ENCODE measurements at regions not wholly inside any gene's neighbourhood (a gene's known extent, or its start where the extent isn't known, plus 50 kb on each side); places are given as distances from the start of the nearest gene placed in this dataset.

DNA sequence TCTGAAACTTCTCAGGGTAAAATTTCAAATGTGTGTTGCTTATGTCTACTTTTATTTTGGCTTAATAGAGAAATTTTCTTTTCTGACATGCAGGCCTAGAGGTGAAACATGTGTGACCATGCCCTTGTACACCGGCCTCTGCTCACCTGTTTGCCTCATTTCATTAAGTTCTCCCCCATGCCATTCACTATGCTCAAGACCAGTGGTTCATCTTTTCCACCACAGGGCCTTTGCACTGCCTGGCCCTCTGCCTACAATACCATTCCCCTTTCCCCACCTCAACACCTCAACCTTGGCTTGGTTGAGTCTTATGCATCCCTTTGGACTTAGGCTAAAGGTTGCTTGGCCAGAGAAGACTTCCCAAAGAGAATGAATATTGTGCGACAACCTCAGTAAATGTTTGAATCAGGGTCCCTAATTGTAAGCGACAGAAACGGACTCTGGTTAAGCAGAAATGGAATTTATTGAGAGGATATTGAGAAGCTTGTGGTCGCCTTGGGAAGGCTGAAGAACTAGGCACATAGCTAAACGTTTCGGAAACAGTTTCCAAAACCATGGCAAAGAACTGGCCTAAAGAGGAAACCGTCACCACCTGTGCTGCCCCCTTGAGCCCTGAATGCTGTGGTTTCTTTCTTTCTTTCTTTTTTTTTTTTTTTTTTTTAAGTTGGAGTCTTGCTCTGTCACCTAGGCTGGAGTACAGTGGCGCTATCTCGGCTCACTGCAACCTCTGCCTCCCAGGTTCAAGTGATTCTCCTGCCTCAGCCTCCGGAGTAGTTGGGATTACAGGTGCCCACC is 152.2 kb downstream of the SOX4 start:
- no peak for TF ChIP-seq CTCF (IDR thresholded peaks at IDR 0.05)
- no peaks in the 10 kb centered on the region for H3K9me3 ChIP-seq
- no peaks in the 10 kb centered on the region for H3K27me3 ChIP-seq (replicated peaks; ENCODE audit: insufficient read depth)
- DNase-seq (ENCODE audit: low spot score): no peak
- H3K4me1 ChIP-seq (ENCODE audit: control insufficient read depth in 1 of 2, low read depth in 2 of 2): peaks cover 11 to 16% of the 10 kb centered on the region in 2 donors
- H3K36me3 ChIP-seq: no peaks in the 10 kb centered on the region
- H3K4me3 ChIP-seq: no peak overlapping the region
- ATAC-seq (ENCODE audit: insufficient number of reproducible peaks, low FRiP score, low read depth): no peak
- H3K27ac ChIP-seq: no peak overlapping the region

GRCh38 chr6:21747441-21747840 is 153.9 kb downstream of the SOX4 start:
- Histone ChIP-seq H3K9me3 (no peaks in the 10 kb centered on the region), H3K4me3 (no peak overlapping the region), H3K27ac (no peak overlapping the region), H3K4me1 (ENCODE audit: control insufficient read depth in 1 of 2, low read depth in 2 of 2) (peaks cover 0 to 8% of the 10 kb centered on the region in 2 donors), H3K27me3 (replicated peaks; ENCODE audit: insufficient read depth) (no peaks in the 10 kb centered on the region), H3K36me3 (no peaks in the 10 kb centered on the region)
- no peak for DNase-seq (ENCODE audit: low spot score)
- TF ChIP-seq CTCF (IDR thresholded peaks at IDR 0.05): no peak
- ATAC-seq (ENCODE audit: insufficient number of reproducible peaks, low FRiP score, low read depth): no peak

GRCh38 chr6:21748343-21749056 is 154.9 kb downstream of the SOX4 start:
- no peak overlapping the region for H3K27ac ChIP-seq
- ATAC-seq (ENCODE audit: insufficient number of reproducible peaks, low FRiP score, low read depth): no peak
- H3K27me3 ChIP-seq (replicated peaks; ENCODE audit: insufficient read depth): no peaks in the 10 kb centered on the region

DNA sequence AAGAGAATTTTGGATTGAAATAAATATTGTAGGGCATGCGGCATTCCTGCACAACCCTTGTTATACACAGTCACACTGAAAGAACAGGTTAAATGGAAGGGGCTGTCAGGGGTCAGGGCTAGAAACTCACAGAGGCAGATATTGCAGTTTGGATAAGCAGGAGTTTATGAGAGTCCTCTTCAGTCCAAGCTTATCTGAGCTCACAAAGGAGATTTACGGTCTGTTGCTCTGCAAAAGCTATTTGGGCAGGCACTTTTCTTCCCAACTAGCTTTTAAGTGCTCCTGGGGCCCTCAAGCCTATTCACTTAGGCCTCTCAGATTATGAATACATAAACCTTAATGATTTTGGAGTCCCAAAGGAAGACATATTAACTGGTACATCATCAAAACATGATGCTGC is 156.2 kb downstream of the SOX4 start:
- ATAC-seq (ENCODE audit: insufficient number of reproducible peaks, low FRiP score, low read depth): no peak
- no peaks in the 10 kb centered on the region for H3K27me3 ChIP-seq (replicated peaks; ENCODE audit: insufficient read depth)
- TF ChIP-seq CTCF (IDR thresholded peaks at IDR 0.05): no peak
- H3K4me3 ChIP-seq: no peak overlapping the region
- H3K9me3 ChIP-seq: no peaks in the 10 kb centered on the region
- H3K27ac ChIP-seq: no peak overlapping the region
- no peak for DNase-seq (ENCODE audit: low spot score)
- no peaks in the 10 kb centered on the region for H3K36me3 ChIP-seq
- H3K4me1 ChIP-seq (ENCODE audit: control insufficient read depth in 1 of 2, low read depth in 2 of 2): peaks cover 18 to 26% of the 10 kb centered on the region in 2 donors

More at GRCh38 chr6:21748343-21749056, 154.9 kb downstream of the SOX4 start:
- no peak for TF ChIP-seq CTCF (IDR thresholded peaks at IDR 0.05)
- Histone ChIP-seq H3K9me3 (no peaks in the 10 kb centered on the region), H3K36me3 (no peaks in the 10 kb centered on the region), H3K4me1 (ENCODE audit: control insufficient read depth in 1 of 2, low read depth in 2 of 2) (peaks cover 6 to 13% of the 10 kb centered on the region in 2 donors), H3K4me3 (no peak overlapping the region)
- no peak for DNase-seq (ENCODE audit: low spot score)

GRCh38 chr6:21750575-21750974 is 157.0 kb downstream of the SOX4 start:
- ATAC-seq (ENCODE audit: insufficient number of reproducible peaks, low FRiP score, low read depth) (no peak), DNase-seq (ENCODE audit: low spot score) (no peak)
- Histone ChIP-seq H3K4me3 (no peak overlapping the region), H3K9me3 (no peaks in the 10 kb centered on the region), H3K27ac (no peak overlapping the region), H3K27me3 (replicated peaks; ENCODE audit: insufficient read depth) (no peaks in the 10 kb centered on the region), H3K36me3 (no peaks in the 10 kb centered on the region), H3K4me1 (ENCODE audit: control insufficient read depth in 1 of 2, low read depth in 2 of 2) (peaks cover 18 to 32% of the 10 kb centered on the region in 2 donors)
- TF ChIP-seq CTCF (IDR thresholded peaks at IDR 0.05): no peak
